K562 (cell line): ENCODE measurements at regions not wholly inside any gene's neighbourhood (a gene's known extent, or its start where the extent isn't known, plus 50 kb on each side); places are given as distances from the start of the nearest gene placed in this dataset.

Source experiments
- ATAC-seq: fragments of 200-7000 bp; cut with Tn5 transposase; 3 replicates; pipeline ENCODE4 v1.9.1; 2020; ENCODE audit warnings: moderate library complexity
- BruUV-seq: library from RNA; stranded (reverse); fragments of 400-500 nt; replicated peaks from 2 replicates; lab custom pipeline; 2021; lab: Mats Ljungman, UMichigan
- CTCF ChIA-PET: fragments of 300-600 bp; formaldehyde crosslinking; extraction: SDS; loops from one replicate; lab custom pipeline; 2021; ENCODE audit warnings: low intra/inter-chr PET ratio; lab: Yijun Ruan, JAX
- POLR2A ChIA-PET: fragments of 300-600, 350-650 bp; sonication (Branson Sonifier 250); formaldehyde crosslinking; extraction: SDS; loops from one replicate; lab custom pipeline; 2021; ENCODE audit warnings: antibody characterized with exemption, inconsistent platforms; lab: Yijun Ruan, JAX
- DNase-seq, 4 experiments: peaks; one replicate each; pipeline versions ENCODE4 v3.0.0 to v3.0.0-alpha.2; 2011 to 2018; ENCODE audit warnings: low spot score in 3 of 4, mixed read lengths in 3 of 4; ENCODE audit errors: extremely low read depth in 1 of 4
- FAIRE-seq: peaks from 2 replicates; lab custom pipeline; 2011; peaks lifted over from hg19 to GRCh38; lab: Jason Lieb, UNC
- H2AFZ ChIP-seq: 2 replicates; pipeline ENCODE4 v1.6.0; 2011; ENCODE audit warnings: low read depth, low read length, control low read depth, inconsistent platforms
- H3K27ac ChIP-seq: fragments of 200-600 bp; 3 replicates; pipeline ENCODE4 v1.8.0; 2011; ENCODE audit warnings: low read depth, mild to moderate bottlenecking, control low read depth, inconsistent platforms, low read length, moderate library complexity, mixed read lengths; ENCODE audit errors: extremely low read depth
- H3K27me3 ChIP-seq, 2 experiments: fragments of 300-600 bp in 1 of 2; 2 replicates in 1 of 2; 3 replicates in 1 of 2; pipeline versions ENCODE4 v1.6.0 to v1.8.0; 2011; ENCODE audit warnings: inconsistent platforms in 2 of 2, low read length in 2 of 2, mild to moderate bottlenecking in 1 of 2, mixed read lengths in 1 of 2, moderate library complexity in 1 of 2; ENCODE audit not compliant: control insufficient read depth in 2 of 2, insufficient read depth in 2 of 2
- H3K36me3 ChIP-seq: fragments of 300-600 bp; 3 replicates; pipeline ENCODE4 v1.8.0; 2011; ENCODE audit warnings: mild to moderate bottlenecking, low read length, inconsistent platforms; ENCODE audit not compliant: control insufficient read depth, insufficient read depth
- H3K4me1 ChIP-seq, 2 experiments: fragments of 200-600 bp in 1 of 2; replicated peaks in 1 of 2; 2 replicates in 1 of 2; 3 replicates in 1 of 2; pipeline versions ENCODE4 v1.5.1 to v1.8.0; 2011; ENCODE audit warnings: inconsistent platforms in 2 of 2, low read length in 2 of 2, mild to moderate bottlenecking in 1 of 2, mixed read lengths in 1 of 2, moderate library complexity in 1 of 2; ENCODE audit not compliant: control insufficient read depth in 2 of 2, insufficient read depth in 2 of 2
- H3K4me2 ChIP-seq: 2 replicates; pipeline ENCODE4 v1.6.1; 2011; ENCODE audit warnings: low read length, control low read depth, inconsistent platforms, mixed read lengths; ENCODE audit not compliant: insufficient read depth
- H3K4me3 ChIP-seq: fragments of 200-600 bp; sonication (generic), shearing (Covaris generic); 2 replicates; pipeline ENCODE4 v1.5.1; 2016; ENCODE audit warnings: control low read depth, inconsistent platforms
- H3K79me2 ChIP-seq: fragments of 200-600 bp; 3 replicates; pipeline ENCODE4 v1.8.0; 2011; ENCODE audit warnings: low read length, inconsistent platforms; ENCODE audit not compliant: control insufficient read depth, insufficient read depth
- H3K9ac ChIP-seq, 2 experiments: 2 replicates each; pipeline versions ENCODE4 v1.6.0 to v1.6.1; 2011; ENCODE audit warnings: low read depth in 2 of 2, low read length in 2 of 2, control low read depth in 1 of 2, inconsistent platforms in 1 of 2, mild to moderate bottlenecking in 1 of 2, mixed read lengths in 1 of 2; ENCODE audit not compliant: insufficient read depth in 1 of 2
- H3K9me1 ChIP-seq: one replicate; pipeline ENCODE4 v1.6.0; 2011; ENCODE audit warnings: inconsistent platforms, mild to moderate bottlenecking, low read length, moderate library complexity; ENCODE audit not compliant: control insufficient read depth, insufficient read depth
- H3K9me3 ChIP-seq: replicated peaks from 2 replicates; pipeline ENCODE4 v1.5.1; 2011; ENCODE audit warnings: low read depth, low read length, inconsistent platforms; ENCODE audit not compliant: control insufficient read depth, insufficient read depth
- H4K20me1 ChIP-seq: replicated peaks from 2 replicates; pipeline ENCODE4 v1.6.1; 2011; ENCODE audit warnings: low read length, inconsistent platforms, mixed read lengths; ENCODE audit not compliant: control insufficient read depth, insufficient read depth
- DLX4 ChIP-seq: fragments of 250-450 bp; sonication (Bioruptor Pico); IDR thresholded peaks from 2 replicates; pipeline ENCODE4 v1.6.1; 2021; ENCODE audit warnings: mild to moderate bottlenecking
- HNRNPLL ChIP-seq: fragments of 200-400 bp; formaldehyde crosslinking; IDR thresholded peaks from 2 replicates; pipeline ENCODE4 v1.6.1; 2017; ENCODE audit warnings: low read length, low read depth, mild to moderate bottlenecking; ENCODE audit not compliant: poor library complexity, severe bottlenecking
- POU5F1 ChIP-seq: fragments of 150-350 bp; IDR thresholded peaks from 2 replicates; pipeline ENCODE4 v1.6.1; 2014; ENCODE audit warnings: borderline replicate concordance, low read length, low read depth, mild to moderate bottlenecking; ENCODE audit not compliant: partially characterized antibody
- SIX5 ChIP-seq, 2 experiments: IDR thresholded peaks; 2 replicates each; pipeline ENCODE4 v1.6.1; 2011; ENCODE audit warnings: low read length in 2 of 2, borderline replicate concordance in 1 of 2, low read depth in 1 of 2, mild to moderate bottlenecking in 1 of 2, moderate library complexity in 1 of 2; ENCODE audit not compliant: insufficient read depth in 1 of 2
- TSHZ1 ChIP-seq: fragments of 250-450 bp; sonication (Bioruptor Pico); IDR thresholded peaks from 2 replicates; pipeline ENCODE4 v1.4.0; 2020; ENCODE audit warnings: mild to moderate bottlenecking, moderate library complexity
- ZNF696 ChIP-seq: fragments of 250-450 bp; sonication (Bioruptor Pico); conservative IDR thresholded peaks from 2 replicates; pipeline ENCODE4 v1.4.0; 2020; ENCODE audit warnings: mild to moderate bottlenecking, moderate library complexity
- ZNF764 ChIP-seq: fragments of 250-450 bp; sonication (Bioruptor Pico); IDR thresholded peaks from 2 replicates; pipeline ENCODE4 v1.4.0; 2020; ENCODE audit warnings: low read depth, mild to moderate bottlenecking, moderate library complexity
- WGBS: fragments of 100-300 bp; shearing (Covaris generic); methylation state at CpG from one replicate; pipeline ENCODE4 v1.1.6; 2016; ENCODE audit warnings: low coverage, mixed read lengths; ENCODE audit not compliant: insufficient coverage; ENCODE audit errors: missing lambda C conversion rate; 5-methylcytosine and 5-hydroxymethylcytosine counted together
- in situ Hi-C: fragments of 300-500 bp; cut with MboI; formaldehyde crosslinking; loops from 4 replicates; pipeline ENCODE4 v1.15.0; 2018; ENCODE audit warnings: inconsistent platforms, mixed read lengths
- intact Hi-C: fragments of 100-400 bp; cut with micrococcal nuclease; formaldehyde crosslinking; loops from 2 replicates; pipeline ENCODE4 v1.14.2; 2022
- TF ChIP-seq, protein P1 (sequence below): fragments of 250-450 bp; sonication (Bioruptor Pico); IDR thresholded peaks from 2 replicates; pipeline ENCODE4 v1.9.0; 2021; ENCODE audit warnings: mild to moderate bottlenecking

DNA sequence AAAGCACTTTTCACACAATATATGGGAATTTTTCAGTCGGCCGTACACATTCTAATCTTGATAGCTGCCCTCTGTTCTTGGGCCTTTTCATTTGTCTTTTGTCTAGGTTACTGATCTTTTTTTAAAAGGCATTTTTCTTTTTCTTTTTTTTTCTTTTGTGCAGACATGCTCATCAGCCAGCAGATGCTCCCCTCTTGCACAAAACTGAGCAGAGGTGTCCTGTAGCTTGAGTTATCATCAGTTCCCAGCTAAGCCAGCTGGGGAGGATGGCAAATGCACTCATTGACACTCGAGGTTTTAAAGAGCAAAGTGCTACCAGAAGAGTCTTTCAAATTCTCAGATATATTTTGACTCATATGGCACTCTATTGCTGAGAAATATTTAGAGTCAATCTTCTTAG is 913.9 kb upstream of the SEL1L start (continued):
- no peak for TF ChIP-seq ZNF764 (CRISPR knock-in tag)

- no peak overlapping the region for H3K9ac ChIP-seq
- CTCF ChIA-PET, result no interaction called here
- BruUV-seq, result no TSS peak
- no peaks in the 10 kb centered on the region for H3K4me1 ChIP-seq
- no peaks in the 10 kb centered on the region for H3K9me3 ChIP-seq
- H3K9me1 ChIP-seq, result no peaks in the 10 kb centered on the region
- no peak overlapping the region for H3K4me2 ChIP-seq
- H3K79me2 ChIP-seq, result no peaks in the 10 kb centered on the region
- TF ChIP-seq SIX5 (IDR thresholded peaks at IDR 0.05; ENCODE audit: borderline replicate concordance in 1 of 2, insufficient read depth in 1 of 2, low read depth in 1 of 2, low read length in 2 of 2) (no peak), ZNF696 (CRISPR knock-in tag) (no peak), TSHZ1 (CRISPR knock-in tag) (no peak), HNRNPLL (no peak), DLX4 (CRISPR knock-in tag) (no peak), POU5F1 (no peak)
- TF ChIP-seq, protein P1, sequence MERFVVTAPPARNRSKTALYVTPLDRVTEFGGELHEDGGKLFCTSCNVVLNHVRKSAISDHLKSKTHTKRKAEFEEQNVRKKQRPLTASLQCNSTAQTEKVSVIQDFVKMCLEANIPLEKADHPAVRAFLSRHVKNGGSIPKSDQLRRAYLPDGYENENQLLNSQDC (CRISPR knock-in tag), result no peak
- TF ChIP-seq, all 486 proteins: peak for 0
- H3K4me3 ChIP-seq, result no peak overlapping the region
- no peak for ATAC-seq
- no peak overlapping the region for H2AFZ ChIP-seq
- no peak for DNase-seq
- WGBS, result 7% methylated on average over 5 of the region's 5 CpGs
- in situ Hi-C loops, result no loop called here
- intact Hi-C loops, result no loop called here
- H4K20me1 ChIP-seq, result no peaks in the 10 kb centered on the region
- no peak for FAIRE-seq
- POLR2A ChIA-PET, result no interaction called here
- no peak overlapping the region for H3K27ac ChIP-seq
- no peaks in the 10 kb centered on the region for H3K27me3 ChIP-seq
- H3K36me3 ChIP-seq, result no peaks in the 10 kb centered on the region
Observed at GRCh38 chr14:82449926-82450468, 916.3 kb upstream of the SEL1L start.
